ENCODE measurements at regions not wholly inside any gene's neighbourhood (a gene's known extent, or its start where the extent isn't known, plus 50 kb on each side); places are given as distances from the start of the nearest gene placed in this dataset.

GRCh38 chr3:117217355-117217754 lies 507.8 kb downstream of the TUSC7 start:
- no peak for TF ChIP-seq CTCF (IDR thresholded peaks at IDR 0.05; ENCODE audit: insufficient read depth, low read depth, low read length)
- no peak for TF ChIP-seq EZH2 (IDR thresholded peaks at IDR 0.05; ENCODE audit: insufficient read depth, low read length)

Measured in astrocyte (in vitro differentiated cells and primary cell).